GM12878 (cell line): ENCODE measurements at regions not wholly inside any gene's neighbourhood (a gene's known extent, or its start where the extent isn't known, plus 50 kb on each side); places are given as distances from the start of the nearest gene placed in this dataset.

ENCODE experiments used
- CEBPB ChIP-seq, 2 experiments: fragments of 150-350 bp in 1 of 2; IDR thresholded peaks; 2 replicates each; pipeline ENCODE4 v1.6.1; 2012 to 2014; ENCODE audit warnings: low read depth in 2 of 2, low read length in 2 of 2, borderline replicate concordance in 1 of 2, inconsistent platforms in 1 of 2
- CTCF ChIP-seq, 3 experiments: IDR thresholded peaks in 2 of 3; conservative IDR thresholded peaks in 1 of 3; 2 replicates each; pipeline ENCODE4 v1.5.1; 2011; ENCODE audit warnings: low read depth in 3 of 3, low read length in 3 of 3, mild to moderate bottlenecking in 3 of 3, control low read depth in 2 of 3, moderate library complexity in 2 of 3, inconsistent platforms in 1 of 3, mixed read lengths in 1 of 3; ENCODE audit not compliant: control insufficient read depth in 2 of 3, insufficient read depth in 1 of 3; ENCODE audit errors: extremely low read depth in 1 of 3
- GABPA ChIP-seq: IDR thresholded peaks from 2 replicates; pipeline ENCODE4 v1.6.1; 2014; ENCODE audit warnings: antibody characterized with exemption, low read depth, mild to moderate bottlenecking, inconsistent platforms
- HDAC6 ChIP-seq: fragments of 200-600 bp; sonication (generic); IDR thresholded peaks from one replicate; pipeline ENCODE4 v1.8.0; 2017; ENCODE audit warnings: antibody characterized with exemption; ENCODE audit not compliant: unreplicated experiment
- JUND ChIP-seq: IDR thresholded peaks from 2 replicates; pipeline ENCODE4 v1.6.1; 2012; ENCODE audit warnings: low read depth, mild to moderate bottlenecking, low read length, improper control_type of control experiment, moderate library complexity
- MAX ChIP-seq: IDR thresholded peaks from 2 replicates; pipeline ENCODE4 v1.6.1; 2012; ENCODE audit warnings: low read depth, low read length, improper control_type of control experiment
- NBN ChIP-seq: fragments of 450-650 bp; IDR thresholded peaks from 2 replicates; pipeline ENCODE4 v1.6.1; 2016
- POLR2A ChIP-seq: IDR thresholded peaks from 2 replicates; pipeline ENCODE4 v1.6.1; 2011; ENCODE audit warnings: low read depth, mild to moderate bottlenecking, low read length
- SREBF2 ChIP-seq: IDR thresholded peaks from 2 replicates; pipeline ENCODE4 v1.6.1; 2012; ENCODE audit warnings: mild to moderate bottlenecking, low read length
- WRNIP1 ChIP-seq: IDR thresholded peaks from 2 replicates; pipeline ENCODE4 v1.6.1; 2011; ENCODE audit warnings: low read depth, low read length, improper control_type of control experiment, borderline replicate concordance
- ZZZ3 ChIP-seq: IDR thresholded peaks from 2 replicates; pipeline ENCODE4 v1.6.1; 2011; ENCODE audit warnings: low read depth; ENCODE audit not compliant: control insufficient read depth, insufficient read length

GRCh38 chr6:87846434-87846833 is 144.4 kb upstream of the AKIRIN2 start:
- no peak for TF ChIP-seq CTCF (IDR thresholded peaks at IDR 0.05 in 2 of 3, conservative IDR thresholded peaks at IDR 0.05 in 1 of 3; ENCODE audit: control insufficient read depth in 2 of 3, extremely low read depth in 1 of 3, insufficient read depth in 1 of 3, low read depth in 3 of 3, low read length in 3 of 3)
- no peak for TF ChIP-seq ZZZ3
- no peak for TF ChIP-seq HDAC6
- no peak for TF ChIP-seq WRNIP1
- TF ChIP-seq MAX, result no peak
- no peak for TF ChIP-seq CEBPB (IDR thresholded peaks at IDR 0.05; ENCODE audit: borderline replicate concordance in 1 of 2, low read depth in 2 of 2, low read length in 2 of 2)
- TF ChIP-seq NBN, result no peak
- no peak for TF ChIP-seq GABPA
- no peak for TF ChIP-seq JUND
- no peak for TF ChIP-seq POLR2A
- TF ChIP-seq SREBF2, result no peak
